ENCODE measurements at regions not wholly inside any gene's neighbourhood (a gene's known extent, or its start where the extent isn't known, plus 50 kb on each side); places are given as distances from the start of the nearest gene placed in this dataset.
"Not testable (repeated sequence)": the region's sequence is repeated elsewhere in the genome, so short reads cannot be mapped to it uniquely, and the experiment has no call there.

DNA sequence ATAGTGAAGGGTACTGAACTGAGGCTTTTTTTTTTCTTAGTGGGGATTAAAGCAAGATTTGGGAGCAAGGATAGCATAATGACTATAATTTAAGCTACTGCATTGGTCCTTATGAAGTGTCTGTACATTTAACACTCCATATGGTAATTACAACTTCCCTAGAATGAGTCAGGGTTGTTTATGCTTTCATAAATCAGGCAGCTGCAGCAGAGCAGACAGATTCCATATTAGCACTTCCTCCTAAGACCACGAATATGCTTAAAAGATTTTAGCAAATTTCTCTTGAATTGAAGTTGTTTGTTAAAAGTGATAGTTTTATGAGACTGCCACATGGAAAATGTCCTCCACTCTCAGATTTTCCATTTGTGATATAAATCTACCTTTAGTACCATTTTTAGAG, 401.1 kb upstream of the SPRY2 start:
- no peak for DNase-seq

DNA sequence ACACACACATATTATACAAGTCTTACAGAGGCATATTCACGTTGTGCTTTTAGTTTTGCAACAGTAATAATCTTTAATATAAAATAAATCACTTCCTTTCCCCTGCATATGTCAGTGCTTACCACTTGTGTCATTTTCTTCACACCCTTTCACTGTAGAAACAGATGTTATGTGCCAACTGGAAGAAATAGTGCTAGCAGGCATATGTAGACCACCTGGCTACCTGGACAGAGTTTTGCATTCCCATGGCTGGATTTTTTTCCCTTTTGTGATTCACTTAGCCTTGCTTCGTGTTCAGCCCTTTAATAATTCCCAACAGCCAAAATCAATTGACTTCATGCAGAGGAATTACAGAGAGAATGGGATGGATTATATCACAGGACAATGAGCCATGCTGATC, 399.1 kb upstream of the SPRY2 start:
- no peak for DNase-seq

DNA sequence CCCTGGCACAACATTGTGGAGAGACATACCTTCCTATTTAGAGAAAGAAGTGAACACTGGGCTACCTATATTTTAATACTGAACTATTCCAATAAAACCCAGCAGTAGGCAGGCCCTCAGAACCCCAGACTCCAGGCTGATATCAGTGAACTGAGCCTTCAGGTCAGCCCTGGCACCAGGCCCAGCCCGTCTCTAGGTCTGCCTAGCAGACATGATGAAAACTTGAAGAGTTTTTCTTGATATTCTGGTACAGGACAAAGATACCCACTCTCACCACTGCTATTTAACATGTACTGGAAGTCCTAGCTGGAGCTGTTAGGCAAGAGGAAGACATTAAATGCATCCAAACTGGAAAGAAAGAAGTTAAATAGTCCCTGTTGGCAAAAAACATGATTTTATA, 396.6 kb upstream of the SPRY2 start:
- no peak for DNase-seq

DNA sequence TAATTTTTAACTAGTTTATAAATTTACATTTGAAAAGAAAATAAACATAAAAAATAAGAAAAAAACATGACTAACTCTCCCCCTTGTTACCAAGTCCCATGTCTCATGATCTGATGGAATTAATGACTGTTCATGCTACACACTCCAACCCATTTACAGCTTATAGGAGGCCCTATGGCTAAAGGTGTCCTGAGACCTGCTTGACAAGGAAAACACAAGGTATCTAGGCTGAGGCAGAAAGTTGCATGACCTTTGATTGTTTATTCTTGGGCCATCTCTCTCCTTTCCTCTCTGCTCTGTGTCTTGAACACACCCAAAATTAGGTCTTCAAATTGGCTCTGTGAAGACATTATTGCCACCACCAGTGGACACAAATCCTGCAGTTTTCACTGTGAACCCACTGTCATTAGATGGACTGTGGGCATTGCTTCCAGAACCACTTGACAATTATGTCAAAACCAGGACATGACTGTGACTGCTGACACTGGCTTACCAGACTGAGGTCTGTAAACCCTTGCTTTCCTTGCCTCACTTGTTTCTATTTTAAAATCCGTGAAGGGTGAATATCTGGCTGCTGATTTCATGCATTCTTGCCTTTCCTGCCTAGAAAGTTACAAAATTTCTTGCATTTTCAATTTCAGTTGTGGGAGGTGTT, 386.5 kb upstream of the SPRY2 start:
- DNase-seq = no peak

DNA sequence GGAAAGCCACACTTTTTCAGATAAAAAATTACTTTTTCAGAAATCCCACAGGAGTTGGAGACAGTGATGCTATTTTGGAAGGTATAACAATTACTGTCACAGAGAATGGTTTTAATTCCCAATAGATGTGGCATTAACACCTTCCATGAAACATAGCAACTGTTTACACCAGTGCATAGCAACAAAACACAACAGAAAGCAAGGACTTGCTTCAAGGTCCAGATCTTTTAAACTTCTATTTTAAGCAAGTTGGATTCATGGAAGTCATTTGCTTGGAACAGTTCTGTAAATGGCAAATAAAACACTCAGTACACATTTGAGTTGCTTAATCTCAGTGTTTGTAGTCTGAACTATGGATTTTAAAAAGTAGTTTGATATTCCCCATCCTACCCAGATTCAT, 385.9 kb upstream of the SPRY2 start:
- DNase-seq = no peak

DNA sequence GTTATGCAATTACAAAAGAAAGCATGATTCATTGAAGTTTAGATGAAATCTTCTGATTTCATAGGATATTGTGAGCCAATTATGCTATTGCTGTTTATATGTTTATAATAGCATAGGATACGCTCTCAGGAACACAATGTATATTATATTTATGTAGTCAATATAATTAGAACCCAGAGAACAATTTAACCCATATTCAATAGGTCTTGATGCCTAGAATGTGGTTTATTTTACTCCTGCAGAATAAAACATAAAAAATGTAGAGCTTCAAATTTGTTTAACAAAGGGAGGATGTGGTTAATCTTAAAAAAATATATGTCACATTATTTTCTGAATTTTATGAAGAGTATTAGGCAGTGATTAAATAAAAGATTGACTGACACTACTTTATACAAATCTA, 380.8 kb upstream of the SPRY2 start:
- no peak for DNase-seq

DNA sequence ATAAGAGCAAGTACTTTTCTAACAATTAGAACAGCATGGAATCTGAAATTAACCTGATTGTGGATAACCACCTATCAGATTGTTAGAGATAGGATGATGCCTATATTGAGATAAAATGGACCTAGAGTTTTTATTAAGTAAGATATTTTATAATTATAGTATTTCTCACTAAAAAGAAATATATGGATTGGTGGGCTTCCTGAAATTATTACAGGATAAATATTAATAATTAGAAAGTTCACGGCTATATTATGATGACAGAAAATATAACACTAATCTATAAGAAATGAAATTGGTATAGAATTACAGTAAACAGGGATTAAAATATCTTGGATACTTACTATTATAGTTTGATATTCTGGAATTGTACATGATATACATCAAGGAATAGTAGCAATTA, 378.0 kb upstream of the SPRY2 start:
- DNase-seq = no peak

DNA sequence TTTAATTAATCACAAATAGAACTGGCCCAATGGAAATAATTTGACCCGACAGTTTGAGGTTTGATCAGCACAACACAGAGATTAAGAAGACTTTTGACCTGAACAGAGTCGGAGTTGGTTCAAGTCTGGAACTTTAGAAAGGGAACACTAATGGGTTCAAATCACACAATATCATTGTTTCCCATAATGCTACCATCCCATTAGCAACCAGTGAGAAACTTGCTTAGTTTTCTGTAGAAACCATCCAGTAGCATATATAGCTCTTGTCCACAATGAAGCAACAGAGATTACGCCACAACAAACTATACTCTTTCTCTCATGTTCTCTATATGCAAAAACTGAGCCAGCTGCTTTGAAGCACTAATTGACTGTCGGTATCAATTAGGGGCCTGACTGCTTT, 376.9 kb upstream of the SPRY2 start:
- DNase-seq = no peak

DNA sequence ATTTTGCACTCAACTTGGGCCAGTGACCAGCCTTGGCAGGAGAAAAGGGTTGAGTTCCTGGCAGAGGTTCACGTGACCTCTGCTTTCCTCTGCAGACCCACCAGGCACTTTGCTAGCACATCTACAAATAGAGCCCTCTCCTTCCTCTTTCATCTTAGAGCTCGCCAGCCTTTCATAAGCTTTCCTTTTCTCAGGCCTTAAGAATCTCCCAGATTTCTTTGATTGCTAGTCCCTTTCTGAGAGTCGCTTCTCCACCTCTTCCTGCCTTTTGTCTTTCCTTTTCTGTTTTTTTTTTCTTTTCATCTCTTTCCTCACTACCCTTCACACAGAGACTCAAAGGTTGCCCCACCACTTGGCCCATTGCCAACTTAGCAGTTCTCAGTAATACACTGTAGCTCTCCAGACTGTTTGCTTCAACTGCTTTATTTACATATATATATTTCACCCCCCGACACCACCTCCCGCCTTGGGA, 375.7 kb upstream of the SPRY2 start:
- DNase-seq = no peak

DNA sequence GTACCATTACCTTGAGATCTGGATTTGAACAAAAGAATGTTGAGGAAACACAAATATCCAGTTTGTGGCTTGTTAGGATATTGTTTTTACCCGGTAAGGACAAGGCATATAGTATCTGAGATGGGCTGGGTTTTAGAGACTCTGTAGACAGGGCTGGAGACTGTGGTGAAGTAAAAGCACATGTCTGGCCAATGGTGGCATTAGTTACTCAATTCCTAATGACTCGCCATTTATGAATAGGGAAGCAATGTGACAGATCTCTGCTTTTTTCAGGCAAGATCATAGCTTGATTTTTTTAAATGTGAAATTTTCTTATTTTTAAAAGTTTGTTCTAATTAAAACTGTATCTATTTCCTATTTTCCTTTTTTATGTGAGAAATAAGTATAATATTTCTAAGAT, 371.1 kb upstream of the SPRY2 start:
- no peak for DNase-seq

DNA sequence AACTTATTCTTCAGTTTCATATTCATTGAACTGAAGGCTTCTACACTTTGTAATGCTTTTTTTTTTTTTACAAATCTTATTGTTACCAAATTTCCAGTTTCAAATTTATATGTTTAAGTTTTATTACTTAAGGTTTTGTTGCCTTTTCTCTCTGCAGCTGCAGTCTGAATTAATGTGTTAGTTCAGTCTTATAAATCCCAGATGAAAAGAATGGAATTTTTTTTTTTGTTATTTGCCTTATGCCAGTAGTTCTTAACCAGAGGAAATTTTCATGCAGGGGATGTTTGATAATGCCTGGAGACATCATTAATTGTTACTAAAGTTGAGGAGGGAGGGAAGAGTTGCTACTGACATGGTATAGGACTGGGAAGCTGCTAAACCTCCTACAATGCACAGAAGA, 367.9 kb upstream of the SPRY2 start:
- DNase-seq = no peak

DNA sequence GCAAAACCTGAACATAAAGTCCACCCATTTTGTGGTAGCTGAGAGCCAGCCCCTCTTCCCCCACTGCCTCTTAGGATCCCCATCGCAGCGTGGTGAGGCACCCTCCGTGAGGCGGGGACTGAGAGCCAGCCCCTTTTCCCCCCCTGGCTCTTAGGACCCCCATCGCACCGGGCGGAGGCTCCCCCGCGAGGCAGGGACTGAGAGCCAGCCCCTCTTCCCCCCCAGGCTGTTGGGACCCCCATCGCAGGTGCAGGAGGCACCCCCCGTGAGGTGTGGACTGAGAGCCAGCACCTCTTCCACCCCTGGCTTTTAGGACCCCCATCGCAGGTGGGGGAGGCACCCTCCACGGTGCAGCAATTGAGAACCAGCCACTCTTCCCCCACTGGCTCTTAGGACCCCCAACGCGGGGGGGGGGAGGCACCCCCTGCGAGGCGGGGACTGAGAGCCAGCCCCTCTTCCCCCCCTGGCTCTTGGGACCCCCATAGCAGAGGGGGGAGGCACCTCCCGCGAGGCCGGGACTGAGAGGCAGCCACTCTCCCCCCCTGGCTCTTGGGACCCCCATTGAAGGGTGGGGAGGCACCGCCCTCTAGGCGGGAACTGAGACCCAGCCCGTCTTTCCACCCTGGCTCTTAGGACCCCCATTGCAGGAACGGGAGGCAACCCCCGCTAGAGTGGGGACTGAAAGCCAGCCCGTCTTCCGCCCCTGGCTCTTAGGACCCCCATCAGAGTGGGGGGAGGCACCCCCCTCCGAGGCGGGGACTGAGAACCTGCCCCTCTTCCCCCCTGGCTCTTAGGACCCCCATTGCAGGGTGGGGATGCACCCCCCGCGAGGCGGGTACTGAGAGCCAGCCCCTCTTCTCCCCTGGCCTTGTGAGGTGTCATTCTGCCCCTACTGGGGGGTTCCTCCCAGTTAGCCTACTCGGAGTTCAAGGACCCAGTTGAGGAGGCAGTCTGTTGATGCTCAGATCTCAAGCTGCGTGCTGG, 366.4 kb upstream of the SPRY2 start:
- DNase-seq = no peak

DNA sequence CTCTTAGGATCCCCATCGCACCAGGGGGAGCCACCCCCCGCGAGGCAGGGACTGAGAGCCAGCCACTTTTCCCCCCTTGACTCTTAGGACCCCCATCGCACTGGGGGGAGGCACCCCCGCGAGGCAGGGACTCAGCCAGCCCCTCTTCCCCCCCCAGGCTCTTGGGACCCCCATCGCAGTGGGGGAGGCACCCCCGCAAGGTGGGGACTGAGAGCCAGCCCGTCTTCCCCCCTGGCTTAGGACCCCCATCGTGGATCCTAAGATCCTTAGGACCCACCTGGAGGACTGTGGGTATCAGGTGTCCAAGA, 365.2 kb upstream of the SPRY2 start:
- DNase-seq = no peak

DNA sequence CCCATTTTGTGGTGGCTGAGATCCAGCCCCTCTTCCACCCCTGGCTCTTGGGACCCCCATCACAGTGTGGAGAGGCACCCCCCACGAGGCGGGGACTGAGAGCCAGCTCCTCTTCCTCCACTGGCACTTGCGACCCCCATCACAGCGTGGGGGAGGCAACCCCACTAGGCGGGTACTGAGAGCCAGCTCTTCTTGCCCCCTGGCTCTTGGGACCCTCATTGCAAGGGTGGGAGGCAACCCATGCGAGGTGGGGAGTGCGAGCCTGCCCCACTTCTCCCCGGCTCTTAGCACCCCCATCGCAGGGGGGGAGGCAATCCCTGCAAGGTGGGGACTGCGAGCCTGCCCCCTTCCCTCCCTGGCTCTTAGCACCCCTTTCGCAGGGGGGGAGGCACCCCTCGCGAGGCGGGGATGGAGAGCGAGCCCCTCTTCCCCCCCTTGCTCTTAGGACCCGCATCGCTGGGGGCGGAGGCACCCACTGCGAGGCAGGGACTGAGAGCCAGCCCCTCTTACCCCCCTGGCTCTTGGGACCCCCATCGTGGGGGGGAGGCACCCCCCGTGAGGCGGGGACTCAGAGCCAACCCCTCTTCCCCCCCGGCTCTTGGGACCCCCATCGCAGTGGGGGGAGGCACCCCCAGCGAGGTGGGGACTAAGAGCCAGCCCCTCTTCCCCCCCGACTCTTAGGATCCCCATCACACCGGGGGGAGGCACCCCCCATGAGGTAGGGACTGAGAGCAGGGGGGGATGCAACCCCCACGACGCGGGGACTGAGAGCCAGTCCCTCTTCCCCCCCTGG, 364.6 kb upstream of the SPRY2 start:
- no peak for DNase-seq

DNA sequence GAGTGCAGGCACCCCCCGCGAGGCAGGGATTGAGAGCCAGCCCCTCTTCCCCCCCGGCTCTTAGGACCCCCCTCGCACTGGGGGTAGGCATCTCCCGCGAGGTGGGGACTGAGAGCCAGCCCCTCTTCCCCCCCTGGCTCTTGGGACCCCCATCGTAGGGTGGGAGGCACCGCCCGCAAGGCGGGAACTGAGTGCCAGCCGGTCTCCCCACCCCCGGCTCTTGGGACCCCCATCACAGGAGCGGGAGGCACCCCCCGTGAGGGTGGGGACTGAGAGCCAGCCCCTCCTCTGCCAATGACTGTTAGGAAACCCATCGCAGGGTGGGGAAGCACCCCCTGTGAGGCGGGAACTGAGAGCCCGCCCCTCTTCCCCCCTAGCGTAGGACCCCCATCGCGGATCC, 363.4 kb upstream of the SPRY2 start:
- DNase-seq = no peak

DNA sequence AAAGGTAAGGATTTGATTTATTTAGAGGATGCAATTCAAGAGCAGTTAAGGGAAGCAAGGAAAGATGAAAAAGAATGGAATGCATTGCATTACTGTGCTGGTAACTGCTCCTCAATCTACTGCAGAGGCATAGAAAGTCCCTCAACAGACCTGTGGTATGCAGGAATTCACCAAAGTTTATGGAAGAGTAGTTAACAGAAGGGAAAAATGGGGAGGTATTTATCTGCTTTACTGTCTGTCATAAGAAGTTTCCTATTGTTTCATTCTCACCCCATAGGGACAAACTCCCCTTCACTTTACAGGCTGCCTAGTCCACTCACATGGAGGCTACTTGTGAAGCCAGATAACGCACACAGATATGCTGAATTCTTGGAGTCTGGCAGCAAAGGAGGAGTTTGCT, 354.9 kb upstream of the SPRY2 start:
- no peak for DNase-seq

DNA sequence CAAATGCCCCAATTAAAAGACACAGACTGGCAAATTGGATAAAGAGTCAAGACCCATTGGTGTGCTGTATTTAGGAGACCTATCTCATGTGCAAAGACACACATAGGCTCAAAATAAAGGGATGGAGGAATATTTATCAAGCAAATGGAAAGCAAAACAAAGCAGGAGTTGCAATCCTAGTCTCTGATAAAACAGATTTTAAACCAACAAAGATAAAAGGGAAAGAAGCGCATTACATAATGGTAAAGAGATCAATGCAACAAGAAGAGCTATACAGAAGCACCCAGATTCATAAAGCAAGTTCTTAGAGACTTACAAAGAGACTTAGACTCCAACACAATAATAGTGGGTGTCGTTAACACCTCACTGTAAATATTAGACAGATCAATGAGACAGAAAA, 350.9 kb upstream of the SPRY2 start:
- DNase-seq = not testable (repeated sequence)

DNA sequence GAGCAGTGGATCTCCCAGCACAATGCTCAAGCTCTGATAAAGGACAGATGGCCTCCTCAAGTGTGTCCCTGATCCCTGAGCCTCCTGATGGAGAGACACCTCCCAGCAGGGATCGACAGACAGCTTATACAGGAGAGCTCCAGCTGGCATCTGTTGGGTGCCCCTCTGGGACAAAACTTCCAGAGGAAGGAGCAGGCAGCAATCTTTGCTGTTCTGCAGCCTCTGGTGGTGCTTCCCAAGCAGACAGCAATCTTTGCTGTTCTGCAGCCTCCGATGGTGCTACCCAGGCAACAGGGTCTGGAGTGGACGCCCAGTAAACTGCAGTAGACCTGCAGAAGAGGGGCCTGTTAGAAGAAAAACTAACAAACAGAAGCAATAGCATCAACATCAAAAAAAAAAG, 349.3 kb upstream of the SPRY2 start:
- no peak for DNase-seq

DNA sequence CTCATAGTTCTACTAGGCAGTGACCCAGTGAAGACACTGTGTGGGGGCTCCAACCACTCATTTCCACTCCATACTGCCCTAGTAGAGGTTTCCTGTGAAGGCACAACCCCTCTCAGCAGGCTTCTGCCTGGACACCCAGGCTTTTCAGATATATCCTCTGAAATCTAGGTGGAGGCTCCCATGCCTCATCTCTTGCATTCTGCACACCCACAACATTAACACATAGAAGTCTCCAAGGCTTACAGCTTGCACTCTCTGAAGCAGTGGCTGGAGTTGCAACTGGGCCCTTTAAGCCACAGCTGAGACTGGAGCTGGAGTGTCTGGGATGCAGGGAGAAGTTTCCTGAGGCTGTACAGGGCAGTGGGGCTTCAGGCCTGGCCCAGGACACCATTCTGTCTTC, 347.7 kb upstream of the SPRY2 start:
- DNase-seq = no peak

DNA sequence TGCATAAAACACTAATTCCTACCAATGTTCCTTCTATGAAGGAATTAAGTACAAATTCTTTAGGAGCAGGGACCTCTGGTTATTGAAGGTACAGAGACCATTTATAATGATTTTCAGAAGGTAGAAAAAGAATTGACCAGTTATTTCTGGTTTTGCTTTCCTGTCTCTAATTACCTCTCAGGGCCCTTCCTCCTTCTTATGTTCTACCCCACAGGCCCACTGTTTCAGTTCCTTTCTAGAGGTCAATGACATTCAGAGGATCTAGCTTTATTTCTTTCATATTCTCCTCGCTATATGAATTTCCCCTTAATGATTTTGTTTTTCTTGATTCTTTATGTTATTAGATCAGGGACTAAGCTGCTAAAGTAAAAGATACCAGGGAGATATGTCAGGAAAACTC, 345.0 kb upstream of the SPRY2 start:
- no peak for DNase-seq

DNA sequence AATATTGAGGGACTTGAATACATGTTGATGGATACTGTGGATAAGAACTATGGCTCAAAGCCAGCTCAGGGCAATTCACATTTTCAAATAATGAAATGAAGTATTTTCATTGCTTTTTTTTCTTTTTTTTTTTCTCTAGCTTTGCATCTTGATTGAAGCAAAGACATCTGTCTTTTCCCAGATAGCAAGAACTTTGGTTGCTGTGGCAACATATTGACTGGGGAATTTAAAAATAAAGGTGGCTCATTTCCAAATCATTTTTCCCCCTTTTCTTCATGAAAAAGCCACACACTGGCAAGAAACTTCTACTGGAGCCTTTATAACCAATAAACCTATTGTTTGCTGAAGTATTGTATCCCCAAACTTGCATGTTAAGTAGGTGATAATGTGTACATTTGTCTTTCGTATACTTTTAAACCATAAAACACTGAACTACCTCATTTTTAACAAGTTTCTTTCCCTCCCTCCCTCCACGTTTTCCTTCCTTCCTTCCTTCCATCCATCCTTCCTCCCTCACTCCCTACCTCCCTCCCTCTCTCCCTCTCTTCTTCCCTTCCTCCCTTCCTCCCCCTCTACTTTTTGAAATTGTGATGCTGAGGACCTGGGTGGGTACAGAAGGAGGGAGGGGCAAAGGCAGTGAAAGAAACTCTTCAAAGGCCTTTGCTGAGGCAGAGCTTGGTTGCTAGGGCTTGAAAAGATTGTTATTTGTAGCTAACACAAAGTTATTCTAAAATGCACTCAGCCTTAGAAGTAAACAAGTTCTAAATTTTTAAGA, 343.5 kb upstream of the SPRY2 start:
- DNase-seq = no peak

DNA sequence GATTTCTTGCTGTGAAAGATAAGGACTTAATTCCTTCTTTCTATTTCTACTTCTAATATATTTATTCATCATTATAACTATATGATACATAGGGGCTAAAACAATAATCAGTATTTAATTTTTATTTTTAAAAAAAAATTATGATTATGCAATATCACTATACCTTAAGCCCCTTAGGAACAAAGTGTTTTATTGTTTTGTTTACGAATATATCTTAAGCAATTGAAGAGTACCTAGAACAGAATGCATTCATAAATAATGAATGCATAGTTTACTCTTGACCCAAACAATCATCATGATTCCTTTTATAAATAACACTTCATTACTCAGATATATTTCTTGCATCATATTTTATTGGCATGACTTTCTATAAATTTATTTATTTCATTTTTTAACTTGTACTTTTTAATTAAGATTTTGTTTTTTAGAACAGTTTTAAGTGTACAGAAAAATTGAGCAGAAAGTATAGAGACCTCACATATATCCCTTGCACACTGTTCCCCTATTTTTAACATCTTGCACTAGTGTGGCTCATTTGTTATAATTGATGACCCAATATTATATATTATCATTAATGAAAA, 339.9 kb upstream of the SPRY2 start:
- no peak for DNase-seq

DNA sequence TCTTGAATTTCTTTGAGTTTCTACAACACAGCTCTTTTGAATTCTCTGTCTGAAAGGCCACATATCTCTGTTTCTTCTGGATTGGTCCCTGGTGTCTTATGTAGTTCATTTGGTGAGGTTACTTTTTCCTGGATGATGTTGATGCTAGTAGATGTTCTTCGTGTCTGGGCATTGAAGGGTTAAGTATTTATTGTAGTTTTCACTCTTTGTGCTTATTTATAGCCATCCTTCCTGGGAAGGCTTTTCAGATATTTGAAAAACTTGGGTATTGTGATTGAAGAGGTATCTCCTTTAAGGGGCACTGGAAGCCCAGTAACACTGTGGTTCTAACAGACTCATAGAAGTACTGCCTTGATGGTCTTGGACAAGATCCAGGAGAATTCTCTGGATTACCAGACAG, 338.5 kb upstream of the SPRY2 start:
- no peak for DNase-seq
